ENCODE measurements at regions not wholly inside any gene's neighbourhood (a gene's known extent, or its start where the extent isn't known, plus 50 kb on each side); places are given as distances from the start of the nearest gene placed in this dataset.

- no peak overlapping the region for H3K4me3 ChIP-seq (ENCODE audit: low read depth, low read length)
- H3K27ac ChIP-seq (ENCODE audit: low read depth, low read length), result no peak overlapping the region
- peaks cover 27% of the 10 kb centered on the region for H3K27me3 ChIP-seq (ENCODE audit: control insufficient read depth, insufficient read depth, low read length)
- TF ChIP-seq CTCF (IDR thresholded peaks at IDR 0.05; ENCODE audit: low read depth, low read length), result no peak
- ChIA-PET POLR2A (no interaction called here), CTCF (no interaction called here)
- DNase-seq (ENCODE audit: low read depth, low spot score), result no peak
- H3K9me3 ChIP-seq (ENCODE audit: control insufficient read depth, insufficient read depth, low read length), result peaks cover 26% of the 10 kb centered on the region
These were observed 65.1 kb upstream of the FBRSL1 start for GRCh38 chr12:132424811-132425210.

DNA sequence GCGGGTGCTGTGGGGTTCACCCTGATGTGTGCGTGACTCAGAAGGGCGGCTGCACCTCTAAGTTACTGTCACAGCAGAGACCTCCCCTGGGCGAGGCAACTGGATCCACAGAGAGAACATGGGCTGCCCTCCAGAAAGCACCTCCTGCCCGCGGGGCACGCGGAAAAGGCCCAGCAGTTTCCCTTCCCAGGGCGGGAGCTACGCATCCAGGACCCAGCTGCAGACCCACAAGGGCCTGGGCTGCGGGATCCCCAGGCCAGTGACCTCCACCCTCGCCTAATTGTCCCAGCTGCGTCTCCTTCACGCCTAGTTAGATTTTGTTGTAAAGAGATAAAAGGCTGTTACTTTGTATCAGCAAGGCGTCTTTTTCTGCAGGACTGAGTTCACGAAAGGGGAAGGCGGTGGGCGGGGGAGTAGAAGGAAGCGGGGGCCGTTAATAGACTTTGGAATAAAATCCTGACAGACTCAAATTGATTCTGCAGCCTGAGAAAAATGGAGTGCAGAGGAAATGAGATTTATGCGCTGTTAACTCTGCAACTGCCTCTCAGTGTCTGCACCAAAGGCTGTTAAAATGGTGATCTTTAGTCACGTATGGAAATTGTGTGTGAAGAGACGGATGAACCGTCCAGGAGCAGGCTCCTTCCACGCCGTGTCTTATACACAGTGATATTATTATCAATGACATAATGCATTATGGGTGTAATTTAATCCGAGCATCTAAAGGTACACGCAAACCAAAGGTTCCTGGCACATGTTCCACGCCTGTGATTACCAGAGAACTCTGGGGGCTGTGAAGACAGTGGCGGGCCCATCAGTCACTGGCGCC lies 65.9 kb upstream of the FBRSL1 start:
- POLR2A ChIA-PET, result no interaction called here
- CTCF ChIA-PET, result no interaction called here

DNA sequence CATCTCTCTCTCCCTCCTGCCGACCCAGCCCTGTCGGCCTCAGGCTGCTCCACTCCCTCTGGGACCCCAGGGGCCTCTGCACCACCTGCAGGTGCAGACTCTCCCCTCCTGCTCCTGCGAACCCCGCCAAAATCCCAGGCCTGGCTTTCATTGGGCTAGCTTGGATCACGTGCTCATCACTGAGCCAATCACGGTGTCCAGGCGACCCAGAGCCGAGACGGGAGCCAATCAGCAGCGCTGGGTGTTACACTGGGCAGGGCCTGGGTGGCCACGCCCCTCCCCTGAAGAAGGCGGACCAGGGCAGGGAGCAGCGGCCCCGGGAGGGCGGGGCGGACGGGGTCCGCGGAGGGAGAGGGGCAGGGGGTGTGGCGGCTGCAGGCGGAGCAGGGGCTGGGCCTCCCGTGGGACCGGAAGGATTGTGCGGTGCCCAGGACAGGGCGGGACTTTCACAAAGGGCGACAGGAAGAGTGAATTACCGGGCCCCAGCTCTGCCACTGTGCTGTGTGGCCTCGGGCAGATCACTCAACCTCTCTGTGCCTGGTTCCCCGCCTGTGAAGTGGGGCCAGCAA lies 66.6 kb upstream of the FBRSL1 start:
- Histone ChIP-seq H3K9me3 (ENCODE audit: control insufficient read depth, insufficient read depth, low read length) (peaks cover 26% of the 10 kb centered on the region), H3K27ac (ENCODE audit: low read depth, low read length) (no peak overlapping the region), H3K4me3 (ENCODE audit: low read depth, low read length) (no peak overlapping the region), H3K27me3 (ENCODE audit: control insufficient read depth, insufficient read depth, low read length) (peaks cover 14% of the 10 kb centered on the region)
- no peak for DNase-seq (ENCODE audit: low read depth, low spot score)
- ChIA-PET CTCF (no interaction called here), POLR2A (no interaction called here)
- TF ChIP-seq CTCF (IDR thresholded peaks at IDR 0.05; ENCODE audit: low read depth, low read length), result no peak

More for the DNA sequence above, 65.9 kb upstream of the FBRSL1 start:
- DNase-seq (ENCODE audit: low read depth, low spot score), result no peak
- no peak overlapping the region for H3K27ac ChIP-seq (ENCODE audit: low read depth, low read length)
- H3K27me3 ChIP-seq (ENCODE audit: control insufficient read depth, insufficient read depth, low read length), result peaks cover 21% of the 10 kb centered on the region
- no peak overlapping the region for H3K4me3 ChIP-seq (ENCODE audit: low read depth, low read length)
- TF ChIP-seq CTCF (IDR thresholded peaks at IDR 0.05; ENCODE audit: low read depth, low read length), result no peak
- peaks cover 26% of the 10 kb centered on the region for H3K9me3 ChIP-seq (ENCODE audit: control insufficient read depth, insufficient read depth, low read length)

DNA sequence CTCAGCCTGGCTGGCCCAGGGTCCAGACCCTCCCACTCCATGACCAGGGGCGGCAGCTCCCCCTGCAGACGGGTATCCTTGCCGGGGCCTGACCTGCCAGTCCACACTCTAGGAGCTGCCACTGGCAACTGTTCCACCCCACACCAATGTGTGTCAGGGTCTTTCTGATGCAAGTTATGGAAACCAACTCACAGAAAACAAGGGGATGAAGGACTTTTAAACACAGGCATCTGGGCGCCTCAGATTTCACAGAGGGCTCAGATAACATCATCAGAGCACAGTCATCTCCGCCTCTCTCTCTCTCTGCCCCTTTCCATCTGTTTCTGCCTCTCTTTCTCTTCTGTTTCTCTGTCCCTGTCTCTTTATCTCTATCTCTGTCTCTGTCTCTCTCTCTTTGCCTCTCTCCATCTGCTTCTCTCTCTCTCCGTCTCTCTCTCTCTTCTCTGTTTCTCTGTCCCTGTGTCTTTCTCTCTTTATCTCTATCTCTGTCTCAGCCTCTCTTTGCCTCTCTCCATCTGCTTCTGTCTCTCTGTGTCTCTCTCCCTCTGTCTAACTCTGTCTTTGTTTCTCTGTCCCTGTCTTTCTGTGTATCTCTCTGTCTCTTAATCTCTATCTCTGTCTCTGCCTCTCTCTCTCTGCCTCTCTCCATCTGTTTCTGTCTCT lies 67.4 kb upstream of the FBRSL1 start:
- no peak overlapping the region for H3K4me3 ChIP-seq (ENCODE audit: low read depth, low read length)
- H3K9me3 ChIP-seq (ENCODE audit: control insufficient read depth, insufficient read depth, low read length), result peaks cover 26% of the 10 kb centered on the region
- no peak overlapping the region for H3K27ac ChIP-seq (ENCODE audit: low read depth, low read length)
- no peak for DNase-seq (ENCODE audit: low read depth, low spot score)
- ChIA-PET POLR2A (no interaction called here), CTCF (no interaction called here)
- 0 out of 2 replicates have a peak, but pooled peaks have one; percentile 4 for TF ChIP-seq CTCF (IDR thresholded peaks at IDR 0.05; ENCODE audit: low read depth, low read length)
- peaks cover 15% of the 10 kb centered on the region for H3K27me3 ChIP-seq (ENCODE audit: control insufficient read depth, insufficient read depth, low read length)

- H3K4me3 ChIP-seq (ENCODE audit: low read depth, low read length), result no peak overlapping the region
- TF ChIP-seq CTCF (IDR thresholded peaks at IDR 0.05; ENCODE audit: low read depth, low read length), result no peak
- CTCF ChIA-PET, result no interaction called here
- H3K27me3 ChIP-seq (ENCODE audit: control insufficient read depth, insufficient read depth, low read length), result peaks cover 16% of the 10 kb centered on the region
- no peak for DNase-seq (ENCODE audit: low read depth, low spot score)
- no peak overlapping the region for H3K27ac ChIP-seq (ENCODE audit: low read depth, low read length)
- H3K9me3 ChIP-seq (ENCODE audit: control insufficient read depth, insufficient read depth, low read length), result peaks cover 26% of the 10 kb centered on the region
- POLR2A ChIA-PET, result no interaction called here
These were observed 67.9 kb upstream of the FBRSL1 start for GRCh38 chr12:132422040-132422380.

Measured in AG04450 (cell line).